ENCODE measurements at regions not wholly inside any gene's neighbourhood (a gene's known extent, or its start where the extent isn't known, plus 50 kb on each side); places are given as distances from the start of the nearest gene placed in this dataset.

- Histone ChIP-seq H3K36me3 (no peaks in the 10 kb centered on the region), H3K27me3 (no peaks in the 10 kb centered on the region), H3K27ac (no peak overlapping the region), H3K9me3 (no peaks in the 10 kb centered on the region), H3K9ac (ENCODE audit: low read depth in 2 of 2, low read length in 2 of 2) (no peak overlapping the region), H3K4me3 (no peak overlapping the region), H3K4me1 (no peaks in the 10 kb centered on the region)
- DNase-seq = no peak
- intact Hi-C loops (cut with DNase I) = no loop called here
- TF ChIP-seq, protein P1, sequence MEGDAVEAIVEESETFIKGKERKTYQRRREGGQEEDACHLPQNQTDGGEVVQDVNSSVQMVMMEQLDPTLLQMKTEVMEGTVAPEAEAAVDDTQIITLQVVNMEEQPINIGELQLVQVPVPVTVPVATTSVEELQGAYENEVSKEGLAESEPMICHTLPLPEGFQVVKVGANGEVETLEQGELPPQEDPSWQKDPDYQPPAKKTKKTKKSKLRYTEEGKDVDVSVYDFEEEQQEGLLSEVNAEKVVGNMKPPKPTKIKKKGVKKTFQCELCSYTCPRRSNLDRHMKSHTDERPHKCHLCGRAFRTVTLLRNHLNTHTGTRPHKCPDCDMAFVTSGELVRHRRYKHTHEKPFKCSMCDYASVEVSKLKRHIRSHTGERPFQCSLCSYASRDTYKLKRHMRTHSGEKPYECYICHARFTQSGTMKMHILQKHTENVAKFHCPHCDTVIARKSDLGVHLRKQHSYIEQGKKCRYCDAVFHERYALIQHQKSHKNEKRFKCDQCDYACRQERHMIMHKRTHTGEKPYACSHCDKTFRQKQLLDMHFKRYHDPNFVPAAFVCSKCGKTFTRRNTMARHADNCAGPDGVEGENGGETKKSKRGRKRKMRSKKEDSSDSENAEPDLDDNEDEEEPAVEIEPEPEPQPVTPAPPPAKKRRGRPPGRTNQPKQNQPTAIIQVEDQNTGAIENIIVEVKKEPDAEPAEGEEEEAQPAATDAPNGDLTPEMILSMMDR (IDR thresholded peaks at IDR 0.05) = no peak
Measured at GRCh38 chrX:40284852-40285251, 187.1 kb upstream of the BCOR start.

GRCh38 chrX:40283981-40284380 is 186.2 kb upstream of the BCOR start:
- H3K4me1 ChIP-seq = no peaks in the 10 kb centered on the region
- DNase-seq = no peak
- H3K27me3 ChIP-seq = no peaks in the 10 kb centered on the region
- H3K9ac ChIP-seq (ENCODE audit: low read depth in 2 of 2, low read length in 2 of 2) = no peak overlapping the region
- H3K4me3 ChIP-seq = no peak overlapping the region
- TF ChIP-seq, protein P1 (IDR thresholded peaks at IDR 0.05) = no peak
- intact Hi-C loops (cut with DNase I) = no loop called here
- H3K36me3 ChIP-seq = no peaks in the 10 kb centered on the region
- no peak overlapping the region for H3K27ac ChIP-seq
- H3K9me3 ChIP-seq = no peaks in the 10 kb centered on the region

DNA sequence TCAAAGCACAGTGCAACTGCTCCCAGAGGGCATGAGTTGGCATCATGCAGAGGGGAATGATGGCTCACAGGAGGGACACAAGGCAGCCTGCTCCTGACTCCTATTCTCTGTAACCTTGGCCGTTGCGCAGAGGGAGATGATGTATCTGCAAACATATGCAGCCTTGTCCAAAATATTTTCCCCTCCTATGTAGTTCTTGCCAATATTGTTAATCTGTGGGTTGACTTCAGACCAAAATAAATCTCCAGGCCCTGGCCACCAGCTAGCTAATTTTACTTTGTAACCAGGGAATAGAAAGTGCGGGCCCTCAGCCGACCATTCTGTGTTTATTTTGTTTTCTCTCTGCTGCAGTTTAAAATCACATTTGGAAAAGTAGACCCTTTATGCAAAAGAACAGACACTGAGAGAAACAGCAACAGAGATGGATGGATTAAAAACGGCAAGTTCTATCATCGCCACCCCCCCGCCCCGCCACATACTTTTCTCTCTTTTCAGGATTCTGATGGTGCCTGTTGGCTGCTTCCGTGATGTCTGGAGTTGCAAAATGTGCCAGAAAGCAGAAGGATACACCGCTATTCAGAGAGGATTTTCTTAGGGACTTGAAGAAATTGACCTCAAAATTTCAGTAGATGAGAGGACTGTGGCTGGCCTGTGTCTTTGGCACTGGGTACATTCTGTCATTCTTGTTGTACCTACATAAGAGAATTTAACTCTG is 185.3 kb upstream of the BCOR start:
- Histone ChIP-seq H3K27me3 (no peaks in the 10 kb centered on the region), H3K4me1 (no peaks in the 10 kb centered on the region), H3K36me3 (no peaks in the 10 kb centered on the region), H3K4me3 (no peak overlapping the region), H3K9me3 (no peaks in the 10 kb centered on the region), H3K27ac (no peak overlapping the region), H3K9ac (ENCODE audit: low read depth in 2 of 2, low read length in 2 of 2) (no peak overlapping the region)
- DNase-seq = no peak
- TF ChIP-seq, protein P1 (IDR thresholded peaks at IDR 0.05) = no peak
- intact Hi-C loops (cut with DNase I) = no loop called here

DNA sequence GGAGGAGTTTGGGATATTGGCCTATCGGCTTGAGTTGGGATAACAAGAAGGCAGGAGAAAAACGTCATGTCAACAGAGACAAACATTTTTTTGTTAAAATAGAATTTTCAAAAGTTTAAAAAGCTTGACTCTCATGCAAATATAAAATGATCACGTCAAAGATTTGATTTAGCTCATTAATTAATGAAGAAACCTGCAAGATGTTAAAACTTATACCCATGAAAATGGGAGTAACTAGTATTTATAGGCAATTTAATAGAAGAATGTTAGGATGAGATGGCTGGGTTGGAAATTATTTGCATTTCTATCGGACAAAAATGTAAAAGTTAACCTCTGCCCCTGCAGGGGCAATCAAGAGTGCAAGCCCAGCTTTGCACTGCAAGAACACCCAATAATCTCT is 184.6 kb upstream of the BCOR start:
- Histone ChIP-seq H3K9ac (ENCODE audit: low read depth in 2 of 2, low read length in 2 of 2) (no peak overlapping the region), H3K27ac (no peak overlapping the region), H3K36me3 (no peaks in the 10 kb centered on the region), H3K27me3 (no peaks in the 10 kb centered on the region), H3K4me1 (no peaks in the 10 kb centered on the region), H3K4me3 (no peak overlapping the region), H3K9me3 (no peaks in the 10 kb centered on the region)
- TF ChIP-seq, protein P1 (IDR thresholded peaks at IDR 0.05) = no peak
- intact Hi-C loops (cut with DNase I) = no loop called here
- no peak for DNase-seq

DNA sequence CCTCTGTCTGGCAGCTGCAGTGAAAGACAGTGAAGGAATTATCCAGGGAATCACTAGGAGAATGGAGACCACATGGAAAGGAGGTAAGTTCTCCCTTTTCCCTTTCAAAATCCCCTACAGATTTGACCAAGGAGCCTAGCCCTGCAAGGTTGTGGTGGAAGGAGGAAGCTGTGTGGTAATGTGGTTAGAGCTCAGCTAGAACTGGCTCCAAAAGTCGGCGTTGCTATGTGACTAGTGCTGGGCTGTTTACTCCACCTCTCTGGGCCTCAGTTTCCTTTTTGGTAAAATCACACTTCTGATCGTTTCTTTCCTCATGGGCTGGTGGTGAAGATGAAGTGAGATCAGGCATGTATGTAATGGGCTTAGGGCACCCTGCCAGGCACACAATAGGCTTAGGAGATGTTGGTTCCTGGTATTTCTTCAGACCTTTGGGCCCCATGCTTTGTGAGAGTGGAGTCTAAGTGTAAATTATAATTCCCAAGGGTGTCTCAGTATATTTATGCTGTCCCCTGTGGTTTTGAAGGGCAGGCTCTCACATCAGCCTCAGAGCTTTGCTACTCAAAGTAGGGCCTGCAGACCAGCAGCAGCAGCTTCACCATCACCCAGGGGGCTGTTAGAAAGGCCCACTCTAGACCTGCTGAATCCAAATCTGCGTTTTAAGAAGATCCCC is 183.7 kb upstream of the BCOR start:
- no peak overlapping the region for H3K9ac ChIP-seq (ENCODE audit: low read depth in 2 of 2, low read length in 2 of 2)
- H3K27me3 ChIP-seq = no peaks in the 10 kb centered on the region
- no peak overlapping the region for H3K4me3 ChIP-seq
- TF ChIP-seq, protein P1 (IDR thresholded peaks at IDR 0.05) = no peak
- no peaks in the 10 kb centered on the region for H3K9me3 ChIP-seq
- intact Hi-C loops (cut with DNase I) = no loop called here
- no peaks in the 10 kb centered on the region for H3K36me3 ChIP-seq
- no peaks in the 10 kb centered on the region for H3K4me1 ChIP-seq
- DNase-seq = no peak
- H3K27ac ChIP-seq = no peak overlapping the region
